Endothelial cell (in vitro differentiated cells): ENCODE measurements at regions not wholly inside any gene's neighbourhood (a gene's known extent, or its start where the extent isn't known, plus 50 kb on each side); places are given as distances from the start of the nearest gene placed in this dataset.

Experiments
- DNase-seq: peaks from one replicate; pipeline ENCODE4 v3.0.0; 2021; ENCODE audit warnings: low spot score
- H3K27ac Mint-ChIP-seq: one replicate; pipeline ENCODE4 v1.8.0; 2021; ENCODE audit warnings: mixed read lengths, inconsistent platforms; ENCODE audit not compliant: unreplicated experiment
- H3K27me3 Mint-ChIP-seq: one replicate; pipeline ENCODE4 v1.8.0; 2021; ENCODE audit warnings: mild to moderate bottlenecking, moderate library complexity, mixed read lengths, inconsistent platforms; ENCODE audit not compliant: unreplicated experiment
- H3K36me3 Mint-ChIP-seq: one replicate; pipeline ENCODE4 v1.8.0; 2021; ENCODE audit warnings: mild to moderate bottlenecking, low read depth, mixed read lengths, inconsistent platforms; ENCODE audit not compliant: unreplicated experiment
- H3K4me1 Mint-ChIP-seq: one replicate; pipeline ENCODE4 v1.8.0; 2021; ENCODE audit warnings: mild to moderate bottlenecking, mixed read lengths, inconsistent platforms; ENCODE audit not compliant: unreplicated experiment
- H3K4me3 Mint-ChIP-seq: one replicate; pipeline ENCODE4 v1.8.0; 2021; ENCODE audit warnings: mild to moderate bottlenecking, mixed read lengths, inconsistent platforms; ENCODE audit not compliant: unreplicated experiment
- H3K9me3 Mint-ChIP-seq: one replicate; pipeline ENCODE4 v1.8.0; 2021; ENCODE audit warnings: mixed read lengths, inconsistent platforms; ENCODE audit not compliant: unreplicated experiment
- CTCF ChIP-seq: fragments of 200-600 bp; sonication (generic); IDR thresholded peaks from one replicate; pipeline ENCODE4 v1.5.0; 2021; ENCODE audit warnings: antibody characterized with exemption; ENCODE audit not compliant: unreplicated experiment

- Mint-ChIP-seq H3K4me1 (peaks cover 2% of the 10 kb centered on the region), H3K9me3 (no peaks in the 10 kb centered on the region), H3K27ac (no peak overlapping the region), H3K36me3 (no peaks in the 10 kb centered on the region), H3K4me3 (no peak overlapping the region), H3K27me3 (no peaks in the 10 kb centered on the region)
- DNase-seq, result no peak
- TF ChIP-seq CTCF, result no peak
Measured at GRCh38 chr19:30744741-30745475, 372.7 kb downstream of the ZNF536 start.

- Mint-ChIP-seq H3K4me3 (no peak overlapping the region), H3K36me3 (no peaks in the 10 kb centered on the region), H3K9me3 (no peaks in the 10 kb centered on the region), H3K4me1 (peaks cover 2% of the 10 kb centered on the region), H3K27ac (no peak overlapping the region), H3K27me3 (peaks cover 3% of the 10 kb centered on the region)
- DNase-seq, result no peak
- TF ChIP-seq CTCF, result no peak
Measured at GRCh38 chr19:30743702-30744101, 371.5 kb downstream of the ZNF536 start.

- H3K9me3 Mint-ChIP-seq, result no peaks in the 10 kb centered on the region
- peaks cover 4% of the 10 kb centered on the region for H3K27me3 Mint-ChIP-seq
- H3K36me3 Mint-ChIP-seq, result no peaks in the 10 kb centered on the region
- no peak overlapping the region for H3K4me3 Mint-ChIP-seq
- peaks cover 2% of the 10 kb centered on the region for H3K4me1 Mint-ChIP-seq
- DNase-seq, result no peak
- no peak overlapping the region for H3K27ac Mint-ChIP-seq
- TF ChIP-seq CTCF, result no peak
Measured at GRCh38 chr19:30743011-30743410, 370.8 kb downstream of the ZNF536 start.

- Mint-ChIP-seq H3K9me3 (no peaks in the 10 kb centered on the region), H3K4me3 (no peak overlapping the region), H3K27me3 (peaks cover 4% of the 10 kb centered on the region), H3K4me1 (peaks cover 2% of the 10 kb centered on the region), H3K27ac (no peak overlapping the region), H3K36me3 (no peaks in the 10 kb centered on the region)
- TF ChIP-seq CTCF, result no peak
- no peak for DNase-seq
Measured at GRCh38 chr19:30742406-30742938, 370.3 kb downstream of the ZNF536 start.

GRCh38 chr19:30741566-30741965 is 369.4 kb downstream of the ZNF536 start:
- Mint-ChIP-seq H3K4me3 (no peak overlapping the region), H3K36me3 (no peaks in the 10 kb centered on the region), H3K27ac (no peak overlapping the region), H3K27me3 (peaks cover 4% of the 10 kb centered on the region), H3K9me3 (no peaks in the 10 kb centered on the region), H3K4me1 (peaks cover 2% of the 10 kb centered on the region)
- TF ChIP-seq CTCF, result no peak
- no peak for DNase-seq
